Pancreas (tissue), 10 donors: ENCODE measurements at regions not wholly inside any gene's neighbourhood (a gene's known extent, or its start where the extent isn't known, plus 50 kb on each side); places are given as distances from the start of the nearest gene placed in this dataset.

Experiments used
- ATAC-seq, 4 donors: fragments of 200-7000 bp; cut with Tn5 transposase; one replicate each; pipeline versions ENCODE4 v1.8.0 to v1.9.1; 2020; ENCODE audit warnings: mild to moderate bottlenecking in 4 of 4, moderate library complexity in 4 of 4
- DNase-seq, 6 donors: peaks; one replicate each; pipeline ENCODE4 v3.0.0-alpha.2; 2020
- FAIRE-seq: peaks from 2 replicates; lab custom pipeline; 2012; peaks lifted over from hg19 to GRCh38; lab: Jason Lieb, UNC
- H3K27ac ChIP-seq, 4 donors: fragments of 200-600 bp; sonication (generic); 1 replicate in 3 of 4; 2 replicates in 1 of 4; pipeline versions ENCODE4 v1.5.0 to v1.8.0; 2020
- H3K27me3 ChIP-seq, 4 donors: fragments of 200-600 bp; one replicate each; pipeline ENCODE4 v1.8.0; 2021
- H3K36me3 ChIP-seq, 3 donors: fragments of 200-600 bp; sonication (generic) in 1 of 3; one replicate each; pipeline versions ENCODE4 v1.5.0 to v1.8.0; 2020 to 2021
- H3K4me1 ChIP-seq, 3 donors: fragments of 200-600 bp; one replicate each; pipeline ENCODE4 v1.8.0; 2021
- H3K4me3 ChIP-seq, 4 donors: fragments of 200-600 bp; sonication (generic) in 2 of 4; one replicate each; pipeline versions ENCODE4 v1.5.0 to v1.8.0; 2020 to 2021
- H3K9me3 ChIP-seq, 4 donors: fragments of 200-600 bp; one replicate each; pipeline ENCODE4 v1.8.0; 2021
- CTCF ChIP-seq, 4 donors: fragments of 200-600 bp; sonication (generic) in 3 of 4; IDR thresholded peaks; one replicate each; pipeline versions ENCODE4 v1.5.0 to v1.8.0; 2021; ENCODE audit warnings: antibody characterized with exemption in 4 of 4
- WGBS, 2 donors: extraction: QIAGEN DNeasy Blood & Tissue Kit; methylation state at CpG; one replicate each; pipeline ENCODE4 v1.1.7; 2013; 5-methylcytosine and 5-hydroxymethylcytosine counted together
- intact Hi-C, 3 donors: fragments of 100-400 bp; cut with DNase I; formaldehyde crosslinking; loops; one replicate each; pipeline versions ENCODE4 v1.11.1 to v1.14.2; 2022
- donor health status: healthy with polysubstance abuse.
- donor health status: DM: no; HTN: no; CAD: no; lungs with moderate emphysema.
- donor health status: DM: no; HTN: no; CAD: no.
- donor health status: control.
- donor health status: control.
- donor health status: Bipolar disorder and iron deficiency.
- donor health status: DM: yes; HTN: yes; CAD: no.
- donor health status: DM: no; HTN: no; CAD: no.
- donor health status: DM: no; HTN: no; CAD: no.
- donor health status: DM: yes; HTN: yes; CAD: no.

- Histone ChIP-seq H3K36me3 (no peaks in the 10 kb centered on the region), H3K27me3 (no peaks in the 10 kb centered on the region), H3K9me3 (no peaks in the 10 kb centered on the region), H3K27ac (no peak overlapping the region), H3K4me1 (no peaks in the 10 kb centered on the region), H3K4me3 (no peak overlapping the region)
- TF ChIP-seq CTCF (IDR thresholded peaks at IDR 0.05) = no peak
- WGBS, 2 donors = 67 to 77% methylated on average over 2 of the region's 2 CpGs
- intact Hi-C loops = loop anchor here in 1 of 3 donors (10.0 kb wide), 1 partner anchor 101 kb away; no protein-coding TSS in a partner anchor
- no peak for ATAC-seq
- DNase-seq = no peak
- FAIRE-seq = no peak
Observed at GRCh38 chr10:25114036-25114411, 60.8 kb upstream of the GPR158 start.

- intact Hi-C loops = loop anchor here in 1 of 3 donors (10.0 kb wide), 1 partner anchor 97 kb away; no protein-coding TSS in a partner anchor
- ATAC-seq (no peak), DNase-seq (no peak), FAIRE-seq (no peak)
- Histone ChIP-seq H3K27ac (no peak overlapping the region), H3K36me3 (no peaks in the 10 kb centered on the region), H3K27me3 (no peaks in the 10 kb centered on the region), H3K4me3 (no peak overlapping the region), H3K9me3 (no peaks in the 10 kb centered on the region), H3K4me1 (no peaks in the 10 kb centered on the region)
- 79 to 82% methylated on average over 6 of the region's 6 CpGs for WGBS, 2 donors
- no peak for TF ChIP-seq CTCF (IDR thresholded peaks at IDR 0.05)
Observed at GRCh38 chr10:25117757-25118156, 57.0 kb upstream of the GPR158 start.

GRCh38 chr10:25120188-25120587 lies 54.6 kb upstream of the GPR158 start:
- Histone ChIP-seq H3K4me3 (no peak overlapping the region), H3K4me1 (no peaks in the 10 kb centered on the region), H3K27me3 (no peaks in the 10 kb centered on the region), H3K27ac (no peak overlapping the region), H3K9me3 (no peaks in the 10 kb centered on the region), H3K36me3 (no peaks in the 10 kb centered on the region)
- intact Hi-C loops = no loop called here
- DNase-seq = no peak
- ATAC-seq = no peak
- 79 to 87% methylated on average over 3 of the region's 3 CpGs for WGBS, 2 donors
- FAIRE-seq = no peak
- TF ChIP-seq CTCF (IDR thresholded peaks at IDR 0.05) = no peak
